ENCODE measurements at regions not wholly inside any gene's neighbourhood (a gene's known extent, or its start where the extent isn't known, plus 50 kb on each side); places are given as distances from the start of the nearest gene placed in this dataset.

GRCh38 chr3:191141728-191142127 lies 57.3 kb upstream of the OSTN start:
- Histone ChIP-seq H3K4ac (ENCODE audit: low read depth, low read length) (peak overlapping the region; percentile 95; the same call in 1 of the 2 replicates), H2BK15ac (ENCODE audit: low read depth, low read length) (no peak overlapping the region; the same call in 2 of the 3 replicates), H3K79me1 (ENCODE audit: low read depth in 1 of 2, low read length in 2 of 2) (no peaks in the 10 kb centered on the region; a peak in 1 of 4 replicates), H3K4me2 (ENCODE audit: low read depth, low read length) (peak overlapping the region; percentile 42; the same call in 1 of the 2 replicates), H3K4me1 (ENCODE audit: control insufficient read depth, insufficient read depth, low read length) (peaks cover 2% of the 10 kb centered on the region; the same call in 1 of the 2 replicates), H3K14ac (replicated peaks; ENCODE audit: low read depth, low read length) (peak overlapping the region; percentile 98), H3K9me1 (ENCODE audit: insufficient read depth, low read length) (no peaks in the 10 kb centered on the region), H2AK9ac (replicated peaks; ENCODE audit: low read depth, low read length, poor library complexity) (no peak overlapping the region), H2BK20ac (ENCODE audit: low read depth, low read length) (peak overlapping the region; percentile 98; the same call in 1 of the 2 replicates), H4K8ac (ENCODE audit: low read depth in 2 of 2, low read length in 2 of 2) (peak overlapping the region in 1 of 2 experiments; percentile 94; a peak in 3 of 4 replicates), H3K36me3 (ENCODE audit: control insufficient read depth, insufficient read depth, low read length) (no peaks in the 10 kb centered on the region), H4K20me1 (ENCODE audit: insufficient read depth, low read length) (no peaks in the 10 kb centered on the region), H4K5ac (ENCODE audit: low read depth, low read length) (peak overlapping the region; percentile 96; the same call in 1 of the 2 replicates), H3K23ac (ENCODE audit: low read depth, low read length) (peak overlapping the region; percentile 90; the same call in 1 of the 2 replicates), H2AK5ac (ENCODE audit: low read depth, low read length) (0 out of 2 replicates have a peak overlapping the region, but pooled peaks have one; percentile 72), H3K56ac (ENCODE audit: extremely low read depth, insufficient read depth, low read length) (no peak overlapping the region), H4K91ac (ENCODE audit: insufficient read depth, low read depth, low read length) (no peak overlapping the region), H3K27me3 (ENCODE audit: control insufficient read depth, insufficient read depth, low read length) (no peaks in the 10 kb centered on the region), H3K18ac (ENCODE audit: low read depth, low read length) (peak overlapping the region; percentile 97; the same call in 1 of the 2 replicates), H3K27ac (ENCODE audit: insufficient read depth, low read length) (peak overlapping the region; percentile 46; the same call in 1 of the 2 replicates), H2BK5ac (ENCODE audit: low read depth, low read length, poor library complexity, severe bottlenecking) (peak overlapping the region; percentile 97), H2BK120ac (ENCODE audit: low read depth, low read length) (peak overlapping the region; percentile 93; the same call in 1 of the 2 replicates), H3K9me3 (ENCODE audit: control insufficient read depth, insufficient read depth, low read length) (no peaks in the 10 kb centered on the region), H3K4me3 (ENCODE audit: insufficient read depth, low read depth, low read length) (no peak overlapping the region), H2AFZ (replicated peaks; ENCODE audit: low read length, poor library complexity) (no peak overlapping the region), H3K9ac (ENCODE audit: low read depth, low read length) (no peak overlapping the region)
- in situ Hi-C loops (cut with MboI; ENCODE audit: low sequenced_read_pairs), result no loop called here
- intact Hi-C loops (cut with micrococcal nuclease), result loop anchor here (1.0 kb wide), 1 partner anchor 95 kb away; no protein-coding TSS in a partner anchor
- dilution Hi-C loops (cut with HindIII; ENCODE audit: low sequenced_read_pairs, unreplicated experiment), result no loop called here
- DNase-seq, result peak; percentile 94
- no CpG with 5 or more reads among the region's 4 CpGs for WGBS, 2 experiments (ENCODE audit: extremely low coverage in 2 of 2, insufficient read length in 1 of 2)
- TF ChIP-seq CEBPB (IDR thresholded peaks at IDR 0.05; ENCODE audit: low read depth, low read length) (peak; percentile 59; the same call in 1 of the 2 replicates), FOS (IDR thresholded peaks at IDR 0.05; ENCODE audit: low read depth, low read length) (peak; percentile 80), MXI1 (IDR thresholded peaks at IDR 0.05; ENCODE audit: borderline replicate concordance, low read depth, low read length) (no peak)
- no TSS peak for BruUV-seq (replicated peaks)
- ChIA-PET CTCF (interaction anchor here (0.5 kb wide), 1 partner anchor 258 kb away, joined by 3 read pairs; no protein-coding TSS in a partner anchor), POLR2A (ENCODE audit: unreplicated experiment) (no interaction called here)
- peak; percentile 87 for ATAC-seq (ENCODE audit: low read depth)

Measured in IMR-90 (cell line).